A172 (cell line): ENCODE measurements at regions not wholly inside any gene's neighbourhood (a gene's known extent, or its start where the extent isn't known, plus 50 kb on each side); places are given as distances from the start of the nearest gene placed in this dataset.
A peak's percentile ranks its signal among the peaks of the same experiment; 100 is the strongest.

Experiments
- DNase-seq: peaks from one replicate; pipeline ENCODE4 v3.0.0-alpha.2; 2015; ENCODE audit warnings: low spot score

- peak; percentile 90 for DNase-seq
Measured at GRCh38 chr5:13477118-13477737, 467.3 kb downstream of the DNAH5 start.

GRCh38 chr5:13472842-13473241 is 471.6 kb downstream of the DNAH5 start:
- no peak for DNase-seq

- no peak for DNase-seq
Measured at GRCh38 chr5:13470975-13471374, 473.5 kb downstream of the DNAH5 start.

- DNase-seq: no peak
Measured at GRCh38 chr5:13470263-13470662, 474.2 kb downstream of the DNAH5 start.

GRCh38 chr5:13464532-13465193 is 479.8 kb downstream of the DNAH5 start:
- DNase-seq: no peak

GRCh38 chr5:13460587-13460986 is 483.9 kb downstream of the DNAH5 start:
- no peak for DNase-seq

- DNase-seq: no peak
Measured at GRCh38 chr5:13454050-13454449, 490.4 kb downstream of the DNAH5 start.

GRCh38 chr5:13448843-13449242 is 495.6 kb downstream of the DNAH5 start:
- no peak for DNase-seq

- DNase-seq: no peak
Measured at GRCh38 chr5:13439430-13439829, 505.1 kb downstream of the DNAH5 start.

GRCh38 chr5:13427827-13428557 is 516.5 kb downstream of the DNAH5 start:
- DNase-seq: peak; percentile 1

GRCh38 chr5:13412040-13412595 is 532.4 kb downstream of the DNAH5 start:
- no peak for DNase-seq

- DNase-seq: peak; percentile 46
Measured at GRCh38 chr5:13408616-13409015, 535.9 kb downstream of the DNAH5 start.

GRCh38 chr5:13403351-13403750 is 541.1 kb downstream of the DNAH5 start:
- DNase-seq: no peak

GRCh38 chr5:13385066-13385465 is 559.4 kb downstream of the DNAH5 start:
- no peak for DNase-seq

GRCh38 chr5:13382232-13382631 is 562.3 kb downstream of the DNAH5 start:
- DNase-seq: no peak

- peak; percentile 41 for DNase-seq
Measured at GRCh38 chr5:13378091-13378490, 566.4 kb downstream of the DNAH5 start.

- DNase-seq: peak; percentile 52
Measured at GRCh38 chr5:13359344-13359743, 585.1 kb downstream of the DNAH5 start.

- no peak for DNase-seq
Measured at GRCh38 chr5:13358342-13358741, 586.1 kb downstream of the DNAH5 start.

GRCh38 chr5:13357929-13358328 is 586.6 kb downstream of the DNAH5 start:
- no peak for DNase-seq

- no peak for DNase-seq
Measured at GRCh38 chr5:13356226-13356625, 588.3 kb downstream of the DNAH5 start.

GRCh38 chr5:13354611-13355010 is 589.9 kb downstream of the DNAH5 start:
- DNase-seq: peak; percentile 48

GRCh38 chr5:13350767-13351166 is 593.7 kb downstream of the DNAH5 start:
- DNase-seq: peak; percentile 66

GRCh38 chr5:13348568-13348967 is 595.9 kb downstream of the DNAH5 start:
- DNase-seq: no peak
